ENCODE measurements at regions not wholly inside any gene's neighbourhood (a gene's known extent, or its start where the extent isn't known, plus 50 kb on each side); places are given as distances from the start of the nearest gene placed in this dataset.

- Histone ChIP-seq H2BK5ac (ENCODE audit: low read depth, low read length) (no peak overlapping the region), H4K8ac (ENCODE audit: extremely low read depth, insufficient read depth, low read length) (no peak overlapping the region), H3K56ac (replicated peaks; ENCODE audit: insufficient read length, low read depth, low read length) (no peak overlapping the region), H2BK12ac (ENCODE audit: low read depth, low read length) (no peak overlapping the region), H3K4me2 (ENCODE audit: insufficient read depth in 1 of 2, low read depth in 2 of 2, low read length in 2 of 2) (no peak overlapping the region), H3K18ac (ENCODE audit: extremely low read depth, low read length) (no peak overlapping the region), H3K4me1 (replicated peaks in 1 of 4; ENCODE audit: control insufficient read depth in 3 of 4, insufficient read depth in 4 of 4, low read length in 3 of 4) (peaks cover 0 to 5% (median 4%) of the 10 kb centered on the region in 4 experiments; a peak in 5 of 7 replicates), H4K20me1 (replicated peaks in 1 of 2; ENCODE audit: control insufficient read depth in 1 of 2, insufficient read depth in 2 of 2, low read length in 2 of 2) (no peaks in the 10 kb centered on the region), H3K14ac (ENCODE audit: insufficient read length) (no peak overlapping the region), H3K4me3 (ENCODE audit: extremely low read depth in 1 of 4, insufficient read depth in 2 of 4, low read depth in 3 of 4, low read length in 4 of 4) (no peak overlapping the region), H3K27ac (ENCODE audit: low read depth, low read length) (no peak overlapping the region), H3K9me3 (ENCODE audit: insufficient read depth in 2 of 2, low read depth in 1 of 2, low read length in 1 of 2) (no peaks in the 10 kb centered on the region), H2BK15ac (ENCODE audit: low read length) (no peak overlapping the region), H3K79me2 (ENCODE audit: control insufficient read depth in 1 of 2, insufficient read depth in 2 of 2, low read length in 2 of 2) (no peaks in the 10 kb centered on the region), H2AK5ac (ENCODE audit: low read depth, low read length) (no peak overlapping the region), H3K36me3 (ENCODE audit: control insufficient read depth in 2 of 4, insufficient read depth in 4 of 4, low read length in 3 of 4) (no peaks in the 10 kb centered on the region), H4K5ac (ENCODE audit: insufficient read length, low read depth, low read length) (no peak overlapping the region), H3K27me3 (replicated peaks in 1 of 4; ENCODE audit: control insufficient read depth in 3 of 4, extremely low read depth in 1 of 4, insufficient read depth in 3 of 4, low read length in 3 of 4) (no peaks in the 10 kb centered on the region), H2AFZ (ENCODE audit: low read length) (no peak overlapping the region), H3K4ac (replicated peaks; ENCODE audit: insufficient read length, low read depth, low read length) (no peak overlapping the region), H3K79me1 (ENCODE audit: low read depth, low read length) (no peaks in the 10 kb centered on the region), H3K23me2 (ENCODE audit: low read depth, low read length) (no peaks in the 10 kb centered on the region; the same call in 1 of the 2 replicates), H3K23ac (ENCODE audit: insufficient read length) (no peak overlapping the region), H2BK120ac (replicated peaks; ENCODE audit: low read depth, low read length) (no peak overlapping the region), H3K9ac (replicated peaks in 1 of 4; ENCODE audit: extremely low read depth in 1 of 4, low read depth in 3 of 4, low read length in 3 of 4) (no peak overlapping the region), H4K91ac (replicated peaks; ENCODE audit: insufficient read length, low read length) (no peak overlapping the region), H2BK20ac (ENCODE audit: low read length) (no peak overlapping the region)
- WGBS, 2 experiments (ENCODE audit: extremely low coverage in 1 of 2, insufficient coverage in 1 of 2, insufficient read length in 1 of 2, insufficient replicate concordance in 2 of 2, low coverage in 1 of 2, low lambda C conversion rate in 2 of 2, missing lambda C conversion rate in 1 of 2), result 84% methylated on average over 2 of the region's 2 CpGs; no CpG with 5 or more reads in 1 of the 2 experiments
- TF ChIP-seq RBBP5 (IDR thresholded peaks at IDR 0.05; ENCODE audit: borderline replicate concordance, low read depth, low read length) (no peak), KDM1A (IDR thresholded peaks at IDR 0.05; ENCODE audit: borderline replicate concordance, low read length) (no peak), SRF (IDR thresholded peaks at IDR 0.05; ENCODE audit: low read depth, low read length) (no peak), CBX8 (IDR thresholded peaks at IDR 0.05; ENCODE audit: borderline replicate concordance, low read depth, low read length) (no peak), SAP30 (IDR thresholded peaks at IDR 0.05; ENCODE audit: insufficient read depth, insufficient replicate concordance, low read length) (no peak), BCL11A (IDR thresholded peaks at IDR 0.05; ENCODE audit: low read depth in 2 of 2, low read length in 2 of 2) (no peak), ATF3 (IDR thresholded peaks at IDR 0.05; ENCODE audit: insufficient read depth, low read depth, low read length) (no peak), SP1 (IDR thresholded peaks at IDR 0.05; ENCODE audit: low read depth, low read length) (no peak), HDAC6 (IDR thresholded peaks at IDR 0.05; ENCODE audit: low read depth, low read length) (no peak)
- FAIRE-seq (no peak), DNase-seq (ENCODE audit: low read depth in 1 of 2, low spot score in 2 of 2) (no peak)
- CTCF ChIA-PET (ENCODE audit: partially characterized antibody), result no interaction called here
- POLR2A ChIA-PET (ENCODE audit: partially characterized antibody), result no interaction called here
These were observed 250.3 kb upstream of the EPHA4 start for GRCh38 chr2:221822416-221822815.

All from H1 (cell line).